CD4-positive, alpha-beta T cell (primary cell): ENCODE measurements at regions not wholly inside any gene's neighbourhood (a gene's known extent, or its start where the extent isn't known, plus 50 kb on each side); places are given as distances from the start of the nearest gene placed in this dataset. TPM values are rescaled to one million over a fixed set of nuclear protein-coding genes. Genes with fewer than 3 reads are reported as not detected.
A peak's percentile ranks its signal among the peaks of the same experiment; 100 is the strongest.
"Not testable (repeated sequence)": the region's sequence is repeated elsewhere in the genome, so short reads cannot be mapped to it uniquely, and the experiment has no call there.

ENCODE experiments used
- ATAC-seq: fragments of 200-7000 bp; cut with Tn5 transposase; one replicate; pipeline ENCODE4 v1.10.0; 2022; ENCODE audit warnings: mild to moderate bottlenecking; ENCODE audit not compliant: poor library complexity
- CTCF ChIA-PET: fragments of 350-600 bp; sonication (Branson Sonifier 250); formaldehyde crosslinking; loops from one replicate; lab custom pipeline; 2021; ENCODE audit warnings: antibody characterized with exemption, inconsistent platforms; lab: Charles Lee
- POLR2A ChIA-PET: fragments of 350-600 bp; sonication (Branson Sonifier 250); formaldehyde crosslinking; loops from one replicate; lab custom pipeline; 2021; ENCODE audit warnings: antibody characterized with exemption, inconsistent platforms; lab: Charles Lee
- DNase-seq, 14 experiments: peaks; one replicate each; pipeline ENCODE4 v3.0.0-alpha.2; 2013 to 2020; ENCODE audit warnings: mixed read lengths in 2 of 14
- H3K27ac ChIP-seq, 2 donors: one replicate each; pipeline versions ENCODE4 v1.5.1 to v1.7.0; 2013; ENCODE audit warnings: low read length in 2 of 2, low read depth in 1 of 2, mild to moderate bottlenecking in 1 of 2
- H3K27me3 ChIP-seq, 2 experiments: 1 replicate in 1 of 2; 2 replicates in 1 of 2; pipeline versions ENCODE4 v1.6.1 to v1.7.0; 2013; ENCODE audit warnings: low read length in 2 of 2, control low read depth in 1 of 2, mild to moderate bottlenecking in 1 of 2, moderate library complexity in 1 of 2; ENCODE audit not compliant: insufficient read depth in 2 of 2, control insufficient read depth in 1 of 2
- H3K36me3 ChIP-seq: one replicate; pipeline ENCODE4 v1.6.1; 2013; ENCODE audit warnings: low read length, control low read depth; ENCODE audit not compliant: insufficient read depth
- H3K4me1 ChIP-seq: one replicate; pipeline ENCODE4 v1.6.1; 2013; ENCODE audit warnings: low read length, control low read depth; ENCODE audit not compliant: insufficient read depth
- H3K4me3 ChIP-seq: one replicate; pipeline ENCODE4 v1.5.1; 2013; ENCODE audit warnings: mild to moderate bottlenecking, low read length, moderate library complexity
- H3K9me3 ChIP-seq, 2 experiments: 1 replicate in 1 of 2; 2 replicates in 1 of 2; pipeline versions ENCODE4 v1.6.1 to v1.7.0; 2013; ENCODE audit warnings: low read length in 2 of 2, mild to moderate bottlenecking in 2 of 2, control low read depth in 1 of 2, moderate library complexity in 1 of 2; ENCODE audit not compliant: control insufficient read depth in 1 of 2, insufficient read depth in 1 of 2
- H3K27ac Mint-ChIP-seq: one replicate; pipeline ENCODE4 v1.8.0; 2020; ENCODE audit warnings: mixed read lengths
- H3K27me3 Mint-ChIP-seq: one replicate; pipeline ENCODE4 v1.8.0; 2021; ENCODE audit warnings: mixed read lengths
- H3K36me3 Mint-ChIP-seq: one replicate; pipeline ENCODE4 v1.8.0; 2021; ENCODE audit warnings: low read depth, mixed read lengths
- H3K4me1 Mint-ChIP-seq: one replicate; pipeline ENCODE4 v1.8.0; 2021; ENCODE audit warnings: low read depth, mixed read lengths
- H3K4me3 Mint-ChIP-seq: one replicate; pipeline ENCODE4 v1.8.0; 2020; ENCODE audit warnings: mild to moderate bottlenecking, mixed read lengths
- H3K9me3 Mint-ChIP-seq: one replicate; pipeline ENCODE4 v1.8.0; 2020; ENCODE audit warnings: mixed read lengths
- intact Hi-C, 2 experiments: fragments of 100-400 bp; cut with DNase I in 1 of 2; cut with micrococcal nuclease in 1 of 2; formaldehyde crosslinking; loops; one replicate each; pipeline versions ENCODE4 v1.15.1 to v1.9.0; 2023 to 2025; cut with DNase I, micrococcal nuclease
- microRNA-seq: library from miRNA; unstranded; fragments of <30 nt; microRNA quantifications from one replicate; pipeline ENCODE4 v1.2.0, GENCODE V29; 2021; ENCODE audit warnings: borderline microRNAs expressed, borderline replicate concordance
- TF ChIP-seq, protein P1 (sequence below): fragments of 200-600 bp; IDR thresholded peaks from one replicate; pipeline ENCODE4 v1.8.0; 2022; ENCODE audit warnings: antibody characterized with exemption, mild to moderate bottlenecking

DNA sequence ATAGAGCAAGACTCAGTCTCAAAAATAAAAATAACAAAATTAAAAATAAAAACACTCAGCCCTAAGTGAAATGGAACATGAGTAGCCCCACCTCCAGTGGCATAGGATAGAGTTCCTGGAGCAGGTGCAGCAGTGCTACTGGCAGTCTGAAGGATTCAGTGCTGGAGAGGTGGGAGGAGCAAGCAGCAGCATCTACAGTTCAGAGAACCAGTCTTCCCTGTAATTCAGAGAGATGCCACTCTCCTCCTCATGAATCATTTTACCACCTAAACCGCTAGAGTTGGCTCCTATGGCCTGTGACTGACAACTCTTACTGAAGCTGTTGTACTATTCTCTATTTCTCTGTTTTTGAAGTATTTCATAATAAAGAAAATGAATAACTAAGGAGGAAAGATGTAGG lies 56.0 kb upstream of the SMURF2 start:
- ATAC-seq = no peak

DNA sequence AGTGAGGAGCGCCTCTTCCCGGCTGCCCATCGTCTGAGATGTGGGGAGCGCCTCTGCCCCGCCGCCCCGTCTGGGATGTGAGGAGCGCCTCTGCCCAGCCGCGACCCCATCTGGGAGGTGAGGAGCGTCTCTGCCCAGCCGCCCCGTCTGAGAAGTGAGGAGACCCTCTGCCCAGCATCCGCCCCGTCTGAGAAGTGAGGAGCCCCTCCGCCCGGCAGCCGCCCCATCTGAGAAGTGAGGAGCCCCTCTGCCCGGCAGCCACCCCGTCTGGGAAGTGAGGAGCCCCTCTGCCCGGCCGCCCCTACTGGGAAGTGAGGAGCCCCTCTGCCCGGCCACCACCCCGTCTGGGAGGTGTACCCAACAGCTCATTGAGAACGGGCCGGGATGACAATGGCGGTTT lies 54.4 kb upstream of the SMURF2 start:
- H3K4me3 ChIP-seq, H3K27ac Mint-ChIP-seq, H3K27me3 ChIP-seq, H3K36me3 Mint-ChIP-seq, CTCF ChIA-PET, POLR2A ChIA-PET, intact Hi-C loops, ATAC-seq, H3K27ac ChIP-seq, H3K36me3 ChIP-seq, H3K27me3 Mint-ChIP-seq, DNase-seq, H3K9me3 ChIP-seq, H3K4me3 Mint-ChIP-seq, H3K9me3 Mint-ChIP-seq: not testable (repeated sequence)
- peaks cover 35% of the 10 kb centered on the region for H3K4me1 Mint-ChIP-seq
- H3K4me1 ChIP-seq = peaks cover 34% of the 10 kb centered on the region

More for the DNA sequence above, 56.0 kb upstream of the SMURF2 start:
- Mint-ChIP-seq H3K27me3 (no peaks in the 10 kb centered on the region), H3K4me3 (no peak overlapping the region), H3K4me1 (peaks cover 20% of the 10 kb centered on the region), H3K27ac (no peak overlapping the region), H3K36me3 (no peaks in the 10 kb centered on the region), H3K9me3 (no peaks in the 10 kb centered on the region)
- Histone ChIP-seq H3K9me3 (no peaks in the 10 kb centered on the region), H3K27me3 (no peaks in the 10 kb centered on the region), H3K27ac (no peak overlapping the region), H3K36me3 (no peaks in the 10 kb centered on the region), H3K4me1 (peaks cover 19% of the 10 kb centered on the region), H3K4me3 (no peak overlapping the region)
- TF ChIP-seq, protein P1, sequence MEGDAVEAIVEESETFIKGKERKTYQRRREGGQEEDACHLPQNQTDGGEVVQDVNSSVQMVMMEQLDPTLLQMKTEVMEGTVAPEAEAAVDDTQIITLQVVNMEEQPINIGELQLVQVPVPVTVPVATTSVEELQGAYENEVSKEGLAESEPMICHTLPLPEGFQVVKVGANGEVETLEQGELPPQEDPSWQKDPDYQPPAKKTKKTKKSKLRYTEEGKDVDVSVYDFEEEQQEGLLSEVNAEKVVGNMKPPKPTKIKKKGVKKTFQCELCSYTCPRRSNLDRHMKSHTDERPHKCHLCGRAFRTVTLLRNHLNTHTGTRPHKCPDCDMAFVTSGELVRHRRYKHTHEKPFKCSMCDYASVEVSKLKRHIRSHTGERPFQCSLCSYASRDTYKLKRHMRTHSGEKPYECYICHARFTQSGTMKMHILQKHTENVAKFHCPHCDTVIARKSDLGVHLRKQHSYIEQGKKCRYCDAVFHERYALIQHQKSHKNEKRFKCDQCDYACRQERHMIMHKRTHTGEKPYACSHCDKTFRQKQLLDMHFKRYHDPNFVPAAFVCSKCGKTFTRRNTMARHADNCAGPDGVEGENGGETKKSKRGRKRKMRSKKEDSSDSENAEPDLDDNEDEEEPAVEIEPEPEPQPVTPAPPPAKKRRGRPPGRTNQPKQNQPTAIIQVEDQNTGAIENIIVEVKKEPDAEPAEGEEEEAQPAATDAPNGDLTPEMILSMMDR = no peak
- CTCF ChIA-PET = interaction anchor here (0.7 kb wide), 1 partner anchor 154 kb away, joined by 4 read pairs; no protein-coding TSS in a partner anchor
- DNase-seq = no peak
- intact Hi-C loops = no loop called here
- POLR2A ChIA-PET = interaction anchor here (0.9 kb wide), 1 partner anchor 222 kb away, joined by 3 read pairs; no protein-coding TSS in a partner anchor

DNA sequence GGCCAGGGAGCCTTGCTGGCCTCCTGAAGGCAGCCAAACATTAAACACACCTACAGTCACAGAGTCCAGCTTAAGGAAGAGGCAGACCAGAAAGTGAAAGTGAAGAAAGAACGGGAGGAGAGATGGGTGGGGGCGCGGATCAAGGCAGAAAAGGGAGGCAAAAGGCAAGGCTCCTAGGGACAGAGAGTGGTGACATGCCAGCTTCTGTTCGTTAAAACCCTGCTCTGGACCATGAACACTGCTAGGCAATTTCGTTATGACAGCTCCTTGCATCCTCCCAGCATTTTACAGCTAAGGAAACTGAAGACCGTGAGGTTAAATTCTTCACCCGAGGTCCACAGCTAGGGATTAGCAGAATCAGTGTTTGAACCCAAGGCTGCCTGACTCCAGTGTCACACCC lies 51.7 kb upstream of the SMURF2 start:
- peak overlapping the region; percentile 84 for H3K4me3 Mint-ChIP-seq
- H3K9me3 Mint-ChIP-seq, H3K27me3 Mint-ChIP-seq, H3K9me3 ChIP-seq, H3K27ac ChIP-seq, CTCF ChIA-PET, H3K27me3 ChIP-seq, H3K36me3 ChIP-seq, H3K36me3 Mint-ChIP-seq: not testable (repeated sequence)
- intact Hi-C loops = loop anchor here in 1 of 2 experiments (5.0 kb wide), 1 partner anchor 51 kb away; the partner anchor contains the start of gene SMURF2
- peak; percentile 15 for ATAC-seq
- H3K27ac Mint-ChIP-seq = peak overlapping the region; percentile 87
- Histone ChIP-seq H3K4me1 (peaks cover 59% of the 10 kb centered on the region), H3K4me3 (peak overlapping the region; percentile 49)
- POLR2A ChIA-PET = interaction anchor here (1.4 to 1.9 kb wide), 2 partner anchors 52 to 207 kb away, joined by 4 to 6 read pairs; partner anchors contain the start of genes CEP95 and SMURF2
- peaks cover 56% of the 10 kb centered on the region for H3K4me1 Mint-ChIP-seq
- peak in 4 of 14 experiments; percentile 16 to 50 (median 31) for DNase-seq

DNA sequence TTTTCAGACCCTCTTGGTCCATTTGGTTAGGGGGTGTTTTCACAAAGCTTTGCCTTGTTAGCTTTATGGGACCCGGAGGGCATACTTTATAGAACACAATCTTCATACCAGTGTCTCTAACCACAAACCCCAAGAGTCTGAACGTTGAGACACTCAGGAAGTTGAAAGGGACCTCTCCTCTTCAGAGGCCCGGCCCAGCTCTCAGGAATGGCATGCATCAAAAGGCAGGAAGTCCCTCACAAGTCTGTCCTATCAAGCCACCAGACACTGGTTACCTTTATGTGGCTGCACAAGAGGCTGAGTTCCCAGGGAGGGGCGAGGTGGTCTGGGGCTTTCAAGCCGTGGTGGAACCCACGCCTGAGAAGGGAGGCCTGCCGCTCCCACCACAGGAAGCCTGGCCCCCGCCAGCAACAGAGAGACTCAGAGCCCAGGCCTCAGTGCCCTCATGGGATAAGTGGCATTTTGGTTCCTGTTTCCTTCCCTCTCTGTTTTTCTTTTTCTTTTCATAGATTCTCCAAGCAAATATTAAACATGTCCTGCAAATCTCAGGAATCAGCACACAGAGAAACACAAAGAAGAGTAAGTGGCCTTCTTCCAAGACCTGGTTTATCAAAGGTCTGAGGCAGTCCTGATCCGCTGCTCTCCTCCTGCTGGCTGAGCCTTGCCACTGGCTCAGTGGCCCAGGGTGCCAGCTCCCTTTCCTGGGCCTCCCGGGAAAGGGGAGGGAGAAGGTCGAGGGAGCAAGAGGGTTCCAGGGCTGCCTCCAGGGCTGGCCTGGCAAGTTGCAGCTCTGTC lies 50.6 kb upstream of the SMURF2 start:
- peaks cover 63% of the 10 kb centered on the region for H3K4me1 Mint-ChIP-seq
- CTCF ChIA-PET, H3K27ac ChIP-seq, H3K36me3 ChIP-seq, H3K9me3 Mint-ChIP-seq, H3K9me3 ChIP-seq, H3K36me3 Mint-ChIP-seq, H3K27me3 ChIP-seq, H3K27me3 Mint-ChIP-seq: not testable (repeated sequence)
- H3K4me1 ChIP-seq = peaks cover 69% of the 10 kb centered on the region
- DNase-seq (peak in 12 of 14 experiments; percentile 11 to 78 (median 50)), ATAC-seq (peak; percentile 80)
- intact Hi-C loops = loop anchor here in 1 of 2 experiments (5.0 kb wide), 1 partner anchor 50 kb away; the partner anchor contains the start of gene SMURF2
- peak overlapping the region; percentile 87 for H3K27ac Mint-ChIP-seq
- H3K4me3 Mint-ChIP-seq = peak overlapping the region; percentile 84
- POLR2A ChIA-PET = interaction anchor here (0.9 to 1.9 kb wide), 3 partner anchors 51 to 209 kb away, joined by 3 to 6 read pairs (median 4); partner anchors contain the start of genes CEP95 and SMURF2
- peak overlapping the region; percentile 49 for H3K4me3 ChIP-seq

Small RNAs in the stretch of these regions (microRNA-seq; reads per million reads assigned to microRNA genes)
- gene MIR6080 = not detected
